ENCODE measurements at regions not wholly inside any gene's neighbourhood (a gene's known extent, or its start where the extent isn't known, plus 50 kb on each side); places are given as distances from the start of the nearest gene placed in this dataset.

- no peak overlapping the region for H3K27ac ChIP-seq (ENCODE audit: low read depth, low read length)
- no peaks in the 10 kb centered on the region for H3K9me2 ChIP-seq (replicated peaks; ENCODE audit: control insufficient read depth, low read length)
- H3K4me1 ChIP-seq (ENCODE audit: control insufficient read depth, low read length): no peaks in the 10 kb centered on the region
- H3F3A ChIP-seq (ENCODE audit: control insufficient read depth, insufficient read depth): no peaks in the 10 kb centered on the region
- H3K36me3 ChIP-seq (ENCODE audit: control insufficient read depth, low read length): no peaks in the 10 kb centered on the region
- H3K4me3 ChIP-seq (ENCODE audit: low read length): no peak overlapping the region
- H4K20me1 ChIP-seq (ENCODE audit: control insufficient read depth, insufficient read depth, low read depth, low read length): no peaks in the 10 kb centered on the region
- no peaks in the 10 kb centered on the region for H3K79me2 ChIP-seq (ENCODE audit: control insufficient read depth, low read length)
- H3K4me2 ChIP-seq (ENCODE audit: low read length): no peak overlapping the region
- H3K9me3 ChIP-seq (ENCODE audit: control insufficient read depth, insufficient read depth, low read length): no peaks in the 10 kb centered on the region
- no peak for TF ChIP-seq EZH2phosphoT487 (IDR thresholded peaks at IDR 0.05; ENCODE audit: borderline replicate concordance, low read length)
- no peak for TF ChIP-seq CTCF (IDR thresholded peaks at IDR 0.05; ENCODE audit: low read depth, low read length, poor library complexity, severe bottlenecking)
- H3K27me3 ChIP-seq (ENCODE audit: control insufficient read depth, low read length): no peaks in the 10 kb centered on the region
Observed at GRCh38 chr3:193051314-193051713, 133.7 kb upstream of the MB21D2 start.

GRCh38 chr3:193052354-193053045 lies 134.8 kb upstream of the MB21D2 start:
- H3K27me3 ChIP-seq (ENCODE audit: control insufficient read depth, low read length): no peaks in the 10 kb centered on the region
- no peak overlapping the region for H3K4me3 ChIP-seq (ENCODE audit: low read length)
- H4K20me1 ChIP-seq (ENCODE audit: control insufficient read depth, insufficient read depth, low read depth, low read length): no peaks in the 10 kb centered on the region
- no peaks in the 10 kb centered on the region for H3K36me3 ChIP-seq (ENCODE audit: control insufficient read depth, low read length)
- H3K9me3 ChIP-seq (ENCODE audit: control insufficient read depth, insufficient read depth, low read length): no peaks in the 10 kb centered on the region
- TF ChIP-seq CTCF (IDR thresholded peaks at IDR 0.05; ENCODE audit: low read depth, low read length, poor library complexity, severe bottlenecking) (no peak), EZH2phosphoT487 (IDR thresholded peaks at IDR 0.05; ENCODE audit: borderline replicate concordance, low read length) (no peak)
- H3F3A ChIP-seq (ENCODE audit: control insufficient read depth, insufficient read depth): no peaks in the 10 kb centered on the region
- no peak overlapping the region for H3K27ac ChIP-seq (ENCODE audit: low read depth, low read length)
- H3K79me2 ChIP-seq (ENCODE audit: control insufficient read depth, low read length): no peaks in the 10 kb centered on the region
- H3K4me2 ChIP-seq (ENCODE audit: low read length): no peak overlapping the region
- no peaks in the 10 kb centered on the region for H3K4me1 ChIP-seq (ENCODE audit: control insufficient read depth, low read length)
- no peaks in the 10 kb centered on the region for H3K9me2 ChIP-seq (replicated peaks; ENCODE audit: control insufficient read depth, low read length)

GRCh38 chr3:193053046-193053435 lies 135.4 kb upstream of the MB21D2 start:
- Histone ChIP-seq H3K36me3 (ENCODE audit: control insufficient read depth, low read length) (no peaks in the 10 kb centered on the region), H3K27ac (ENCODE audit: low read depth, low read length) (no peak overlapping the region), H3K4me2 (ENCODE audit: low read length) (no peak overlapping the region), H4K20me1 (ENCODE audit: control insufficient read depth, insufficient read depth, low read depth, low read length) (no peaks in the 10 kb centered on the region), H3K4me3 (ENCODE audit: low read length) (no peak overlapping the region), H3K4me1 (ENCODE audit: control insufficient read depth, low read length) (no peaks in the 10 kb centered on the region), H3F3A (ENCODE audit: control insufficient read depth, insufficient read depth) (no peaks in the 10 kb centered on the region), H3K27me3 (ENCODE audit: control insufficient read depth, low read length) (no peaks in the 10 kb centered on the region), H3K9me3 (ENCODE audit: control insufficient read depth, insufficient read depth, low read length) (no peaks in the 10 kb centered on the region), H3K9me2 (replicated peaks; ENCODE audit: control insufficient read depth, low read length) (no peaks in the 10 kb centered on the region), H3K79me2 (ENCODE audit: control insufficient read depth, low read length) (no peaks in the 10 kb centered on the region)
- no peak for TF ChIP-seq EZH2phosphoT487 (IDR thresholded peaks at IDR 0.05; ENCODE audit: borderline replicate concordance, low read length)
- TF ChIP-seq CTCF (IDR thresholded peaks at IDR 0.05; ENCODE audit: low read depth, low read length, poor library complexity, severe bottlenecking): no peak
